ENCODE measurements at regions not wholly inside any gene's neighbourhood (a gene's known extent, or its start where the extent isn't known, plus 50 kb on each side); places are given as distances from the start of the nearest gene placed in this dataset.

DNA sequence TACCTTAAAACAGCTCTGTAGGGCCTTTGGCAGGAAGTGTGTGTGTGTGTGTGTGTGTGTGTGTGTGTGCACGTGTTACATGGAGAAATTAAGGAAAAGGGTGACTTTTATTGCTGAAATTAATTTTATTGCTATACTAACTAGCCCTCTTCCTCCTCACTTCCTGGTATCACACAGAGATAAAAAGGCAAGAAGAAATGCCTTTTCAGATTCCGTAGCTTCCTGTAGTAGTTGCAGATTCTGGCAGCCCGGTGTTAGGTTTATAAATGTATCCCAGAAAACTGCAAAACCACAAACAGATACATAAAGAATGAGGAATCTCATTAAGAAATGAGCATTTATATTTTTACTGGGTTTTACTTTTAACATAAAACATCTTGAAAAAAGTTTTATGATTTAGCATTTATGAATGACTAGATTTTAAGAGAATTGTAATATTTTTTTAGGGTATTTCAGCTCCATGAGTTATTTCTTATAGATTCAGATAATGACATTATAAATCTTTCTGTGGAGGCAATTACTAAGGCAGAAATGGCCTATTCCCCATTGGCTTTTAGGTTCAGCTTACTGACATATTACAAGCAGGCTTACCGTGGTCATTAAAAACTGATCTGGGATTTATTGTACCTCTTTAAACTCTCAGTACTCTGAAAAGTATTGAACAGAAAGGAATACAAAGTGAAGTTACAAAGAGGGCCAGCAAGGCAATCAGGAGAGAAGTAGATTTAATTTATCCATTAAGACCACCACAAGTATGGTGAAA is 249.1 kb upstream of the TSHZ2 start:
- DNase-seq: no peak

DNA sequence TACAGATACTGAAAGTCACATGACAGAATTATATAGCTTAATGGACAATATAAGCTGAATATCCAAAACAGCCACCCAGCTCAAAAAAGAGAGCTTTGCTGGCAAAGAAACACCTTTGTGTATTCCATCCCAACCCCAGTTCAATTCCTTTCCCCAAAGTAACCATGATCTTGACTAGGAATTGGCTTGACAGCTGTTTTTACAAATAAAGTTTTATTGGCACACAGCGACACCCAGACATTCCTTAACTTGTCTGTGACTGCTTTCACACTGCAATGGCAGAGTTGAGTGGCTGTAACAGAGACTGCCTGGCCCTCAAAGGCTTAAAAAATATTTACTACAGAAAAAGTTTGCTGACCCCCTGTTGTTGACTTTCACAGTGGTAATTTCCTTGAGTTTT is 264.0 kb upstream of the TSHZ2 start:
- no peak for DNase-seq

DNA sequence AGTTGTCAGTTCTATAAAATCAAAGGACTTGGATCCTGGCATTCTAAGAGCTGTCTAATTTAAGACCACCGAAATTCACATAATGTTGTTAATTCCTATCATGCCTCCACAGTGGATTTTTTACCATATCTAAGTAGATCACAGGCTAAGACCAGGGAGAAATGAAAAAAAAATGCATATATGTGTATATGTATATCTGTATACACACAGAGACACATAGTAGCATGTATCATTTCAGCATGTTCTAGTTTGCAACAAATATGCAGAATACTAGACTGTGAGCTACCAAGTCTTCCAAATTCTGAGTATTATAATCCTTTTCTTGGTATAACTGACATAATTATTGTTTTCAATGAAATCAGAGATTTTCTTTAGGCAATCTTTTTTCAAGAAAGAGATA is 267.6 kb upstream of the TSHZ2 start:
- no peak for DNase-seq

DNA sequence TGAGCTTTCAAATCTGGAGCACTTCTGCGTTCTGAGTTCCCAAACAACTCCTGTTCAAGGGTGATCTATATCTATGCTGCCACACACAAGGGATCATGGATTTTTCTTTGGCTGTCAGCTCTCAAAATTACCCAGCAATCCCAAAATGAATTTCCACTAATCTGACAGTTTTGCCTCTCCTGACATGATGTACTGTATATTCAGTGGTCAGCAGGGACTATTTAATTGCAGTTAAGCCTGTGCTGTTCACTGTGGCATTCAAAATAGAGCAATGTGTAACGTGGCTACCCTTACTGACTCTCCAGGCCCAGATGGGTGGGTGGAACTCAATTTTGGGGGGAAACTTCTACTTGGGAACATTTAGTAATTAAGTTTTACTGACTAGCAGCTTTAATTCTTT is 283.8 kb upstream of the TSHZ2 start:
- DNase-seq: no peak

DNA sequence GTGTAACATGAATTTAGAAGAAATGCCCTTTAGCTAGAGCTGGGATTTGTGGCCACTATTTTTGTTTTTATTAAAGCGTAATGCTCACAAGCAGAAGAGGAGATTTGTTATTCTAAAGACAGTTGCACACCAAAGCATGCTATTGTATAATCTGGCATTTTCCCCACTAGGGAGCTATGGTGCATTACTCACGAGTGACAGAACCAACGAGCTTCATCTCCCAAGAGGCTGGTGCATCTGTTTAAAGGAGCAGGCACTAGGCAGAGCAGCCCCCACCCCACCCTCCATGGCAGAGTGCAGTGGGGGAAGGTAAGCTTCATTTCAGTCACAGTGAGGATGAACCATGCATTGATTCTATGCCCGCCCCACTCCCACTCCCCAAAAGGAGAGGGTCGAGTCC is 287.3 kb upstream of the TSHZ2 start:
- no peak for DNase-seq

DNA sequence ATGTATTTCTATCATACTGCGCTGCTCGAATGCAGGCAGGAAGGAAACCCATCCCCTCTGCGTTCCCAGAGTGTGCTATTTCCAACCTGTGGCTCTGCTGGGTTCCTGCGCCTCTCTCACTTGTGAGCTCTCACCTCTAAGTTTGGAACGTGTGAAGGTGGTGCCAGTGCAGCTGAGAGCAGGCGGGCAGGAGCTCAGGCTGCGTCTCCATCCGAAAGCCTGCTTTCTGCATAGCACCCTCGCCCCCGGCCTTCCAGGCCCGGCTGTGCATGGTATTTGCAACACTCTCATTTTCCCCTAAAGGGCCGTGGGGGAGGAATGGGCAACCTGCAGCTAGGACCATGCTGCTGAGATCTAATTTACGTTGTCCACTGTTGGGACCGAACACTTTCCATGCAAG is 288.0 kb upstream of the TSHZ2 start:
- DNase-seq: no peak

DNA sequence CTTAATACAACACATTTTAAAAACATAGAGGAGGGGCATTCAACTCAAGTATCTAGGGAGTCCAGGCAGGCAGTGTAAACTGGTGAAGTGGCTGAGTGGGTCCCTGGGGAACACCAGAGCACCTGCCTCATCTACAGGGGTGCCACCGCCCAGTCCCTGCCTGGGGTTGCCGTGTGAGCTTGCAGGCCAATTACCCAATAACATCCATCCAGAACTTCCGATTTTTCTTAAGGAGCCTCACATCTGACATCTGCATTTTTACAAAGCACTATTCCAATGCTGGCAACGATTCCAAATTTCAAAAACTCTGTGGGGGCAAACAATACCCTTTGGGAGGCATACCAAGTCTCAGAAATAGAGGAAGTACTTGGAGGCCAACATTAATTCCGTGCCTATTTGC is 288.4 kb upstream of the TSHZ2 start:
- DNase-seq: no peak

DNA sequence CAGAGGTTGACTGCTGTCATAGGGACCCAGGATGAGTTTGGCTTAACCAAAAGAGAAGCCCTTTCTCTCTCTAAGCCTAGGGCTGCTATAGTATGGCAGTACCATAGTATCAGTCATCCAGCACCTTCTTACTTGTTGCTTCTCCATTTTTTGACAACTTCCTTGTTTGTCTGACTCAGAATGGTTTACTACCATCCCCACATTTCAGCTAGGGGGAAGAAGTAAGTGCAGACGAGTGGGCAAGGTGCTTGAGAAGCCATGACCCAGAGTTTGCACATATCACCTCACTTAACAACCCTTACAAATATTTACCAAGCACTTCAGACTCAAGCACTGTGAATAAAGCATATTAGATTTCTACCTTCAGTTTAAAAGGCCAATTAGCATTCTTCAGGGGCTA is 289.9 kb upstream of the TSHZ2 start:
- DNase-seq: no peak

DNA sequence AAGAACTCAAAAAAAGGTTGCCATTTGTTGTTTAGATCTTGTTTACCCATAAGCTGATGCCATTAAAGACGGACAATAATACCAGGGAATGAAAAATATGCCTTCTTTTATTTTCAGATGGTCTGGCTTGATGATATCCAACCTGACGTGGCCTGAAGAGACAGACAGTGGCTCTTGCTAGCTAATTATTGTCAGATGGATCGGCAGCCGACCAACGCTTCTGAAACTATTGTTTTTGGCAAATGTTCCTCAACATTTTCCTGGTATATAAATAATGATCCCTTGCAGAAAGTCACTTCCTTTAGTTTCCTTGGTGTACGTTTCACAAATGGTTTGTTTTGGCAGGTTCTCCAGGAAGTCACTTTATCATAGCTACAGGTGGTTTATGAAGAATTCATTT is 290.9 kb upstream of the TSHZ2 start:
- DNase-seq: no peak

DNA sequence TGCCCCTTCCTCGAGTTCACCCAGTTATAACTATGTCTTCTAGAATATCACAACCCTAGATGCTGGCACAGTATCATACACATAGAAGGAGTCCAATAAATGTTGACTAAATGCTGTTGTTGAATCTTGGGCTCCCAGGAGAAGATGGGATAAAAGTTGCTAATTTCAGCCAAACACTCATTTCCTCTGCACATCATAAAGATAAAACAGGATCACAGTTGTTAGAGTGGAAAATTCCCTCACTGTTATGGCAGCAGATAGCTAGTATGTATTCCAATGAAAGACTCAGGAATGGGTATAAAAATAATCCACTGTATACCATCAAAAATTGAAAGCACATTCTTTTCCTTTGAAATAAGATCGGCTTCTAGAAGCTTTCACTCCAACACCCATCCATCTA is 294.9 kb upstream of the TSHZ2 start:
- no peak for DNase-seq

DNA sequence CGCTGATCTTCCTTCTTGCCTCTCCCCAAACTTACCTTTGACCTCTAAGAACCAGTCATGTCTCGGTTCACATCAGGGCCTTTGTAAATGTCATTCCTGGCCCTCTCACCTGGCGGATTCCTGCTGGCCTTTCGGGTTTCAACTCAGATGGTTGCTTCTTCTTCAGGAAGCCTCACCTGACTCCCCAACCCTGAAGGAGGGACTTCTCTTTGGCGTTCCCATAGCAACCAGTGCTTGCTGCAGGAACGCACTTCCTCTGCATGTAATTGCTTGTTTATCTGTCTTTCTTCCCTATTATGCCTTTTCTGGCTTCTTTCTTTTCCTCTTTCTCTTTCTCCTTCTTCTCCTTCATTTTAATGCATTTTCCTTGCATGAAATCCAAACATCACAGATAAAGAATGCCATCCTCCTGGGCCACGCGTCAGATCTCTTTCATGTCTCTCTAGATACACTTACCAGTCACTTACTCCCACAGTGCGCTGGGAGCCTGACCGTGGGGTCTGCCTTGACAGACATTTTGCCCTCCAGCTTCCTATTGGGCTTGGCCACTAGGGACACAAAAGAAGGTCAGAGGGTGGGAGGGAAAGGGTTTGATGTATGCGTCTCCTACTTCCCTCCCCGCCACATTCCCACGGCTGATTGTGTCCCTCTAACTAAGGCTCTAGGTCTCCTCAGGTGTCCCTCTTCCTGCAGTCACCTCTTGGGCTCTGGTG is 295.7 kb upstream of the TSHZ2 start:
- no peak for DNase-seq

DNA sequence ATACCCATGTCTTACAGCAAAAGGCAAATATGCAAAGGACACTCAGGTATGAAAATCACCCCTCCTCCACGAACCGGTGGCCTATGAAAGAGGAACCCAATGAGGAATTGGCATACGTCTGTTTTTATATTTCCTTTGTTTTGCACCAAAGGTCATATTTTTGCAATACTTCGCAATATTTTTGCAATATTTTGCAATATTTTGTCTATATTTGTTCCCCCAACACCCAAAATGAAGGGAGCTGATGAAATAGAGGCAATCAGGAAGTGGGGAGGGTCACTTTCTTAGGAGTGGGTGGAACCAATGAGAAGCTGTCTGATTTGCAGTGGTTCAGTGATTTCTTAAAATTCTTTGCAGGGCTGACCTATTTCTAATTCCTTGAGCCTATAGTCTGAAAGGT is 296.8 kb upstream of the TSHZ2 start:
- DNase-seq: no peak

DNA sequence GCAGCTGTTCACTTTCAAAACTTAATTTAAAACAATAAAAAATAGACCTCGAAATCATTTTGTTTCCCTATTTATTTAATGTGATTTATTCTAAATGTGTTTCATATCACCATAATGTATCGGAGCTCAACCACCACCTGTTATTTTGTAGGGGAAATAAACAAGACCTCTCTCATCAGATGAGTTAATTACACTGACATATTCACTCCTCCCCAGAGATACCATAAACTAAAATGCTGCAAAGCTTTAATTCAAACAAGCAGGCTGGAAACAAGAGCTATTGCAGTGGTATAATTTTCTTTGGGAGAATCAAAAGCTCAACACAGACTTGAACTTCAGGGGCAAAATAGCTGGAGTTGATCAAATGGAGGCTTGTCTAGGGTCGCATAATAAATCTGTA is 303.5 kb upstream of the TSHZ2 start:
- DNase-seq: no peak

DNA sequence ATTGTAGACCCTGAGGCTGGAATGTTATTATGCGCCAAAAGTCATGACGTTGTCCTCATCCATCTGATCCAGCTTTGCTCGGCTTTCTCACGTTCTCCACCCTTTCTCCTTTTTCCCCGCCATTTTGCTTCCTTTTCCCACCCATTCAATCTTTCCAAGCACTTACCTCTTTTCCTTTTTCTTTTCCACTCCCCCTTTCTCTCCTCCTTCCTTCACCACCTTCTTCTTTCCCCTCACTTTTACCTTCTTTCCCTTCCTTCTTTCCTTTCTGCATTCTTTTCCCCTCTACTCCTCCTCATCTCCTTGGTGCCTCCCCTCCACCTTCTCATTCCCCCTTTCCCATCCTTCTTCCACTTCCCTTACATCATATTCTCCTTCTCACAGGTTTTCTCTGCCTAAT is 304.8 kb upstream of the TSHZ2 start:
- DNase-seq: no peak

DNA sequence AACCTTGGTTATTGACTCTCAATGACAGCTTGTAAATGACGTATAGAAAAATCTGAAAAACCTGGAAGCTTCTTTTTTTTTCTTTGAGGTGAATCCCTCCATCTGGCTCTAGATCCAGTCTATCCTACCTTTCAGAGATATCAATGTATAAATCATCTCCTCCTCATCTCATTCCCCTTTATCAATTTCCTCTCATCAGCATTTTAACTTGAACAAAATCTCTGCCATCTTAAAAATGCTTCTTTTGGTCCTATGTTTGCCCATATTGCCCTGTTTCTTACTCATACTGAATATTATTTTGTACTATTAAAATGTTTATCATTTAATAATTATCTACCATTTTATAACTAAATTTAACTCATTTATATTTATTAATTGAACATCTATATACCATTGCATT is 306.7 kb upstream of the TSHZ2 start:
- DNase-seq: no peak

DNA sequence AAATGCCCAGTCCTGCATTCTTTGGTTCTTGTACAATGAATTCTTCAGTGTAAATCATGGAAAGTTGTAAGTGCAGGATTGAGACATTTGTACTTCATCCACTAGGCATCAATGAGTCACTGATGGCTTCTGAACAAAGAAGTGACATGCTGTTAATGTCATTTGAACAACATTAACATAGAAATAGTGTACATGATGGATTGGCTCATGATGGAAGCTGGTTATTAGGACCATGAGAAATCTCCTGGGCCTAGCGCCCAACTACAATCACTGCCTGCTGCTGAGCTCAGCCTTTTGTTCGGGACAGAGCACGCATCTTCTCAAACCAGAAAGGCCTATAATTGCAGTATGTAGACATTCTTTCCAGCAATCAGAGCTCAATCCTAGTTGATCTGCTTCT is 316.8 kb upstream of the TSHZ2 start:
- DNase-seq: no peak

DNA sequence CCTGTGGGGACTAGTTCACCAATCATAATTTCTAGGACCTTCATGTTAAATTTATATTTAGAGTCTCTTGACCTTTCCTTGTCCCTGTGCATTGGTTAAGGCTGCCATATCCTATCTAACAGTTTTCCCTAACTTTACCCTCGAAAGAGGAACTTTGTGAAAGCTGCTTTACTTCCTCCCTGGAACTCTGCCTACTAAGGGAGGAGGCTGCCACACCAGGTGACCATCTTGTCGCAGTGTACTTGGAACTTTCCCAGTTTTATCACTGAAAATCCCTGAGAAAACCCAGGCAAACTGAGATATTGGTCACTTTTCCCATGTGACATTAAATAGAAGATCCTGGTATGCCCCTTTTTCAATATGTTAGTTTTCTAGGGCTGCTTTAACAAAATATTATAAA is 317.6 kb upstream of the TSHZ2 start:
- no peak for DNase-seq

DNA sequence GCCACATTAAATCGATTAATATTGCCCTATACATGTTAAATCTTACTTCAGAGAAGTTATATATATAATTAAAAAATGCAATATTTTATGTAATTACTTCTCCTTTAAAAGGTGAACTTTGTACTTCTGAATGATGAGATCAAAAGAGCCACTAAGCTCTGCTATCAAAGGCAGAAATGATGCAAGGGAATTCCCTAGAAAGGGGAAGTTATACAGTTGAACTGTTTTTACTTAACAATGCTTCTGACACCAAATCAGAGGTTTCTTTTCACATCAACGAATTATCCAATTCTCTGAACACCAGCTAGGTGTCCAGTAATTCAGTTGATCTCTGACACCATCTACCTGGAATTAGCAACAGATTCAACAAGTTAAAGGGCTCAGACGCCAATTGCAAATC is 319.9 kb upstream of the TSHZ2 start:
- no peak for DNase-seq

DNA sequence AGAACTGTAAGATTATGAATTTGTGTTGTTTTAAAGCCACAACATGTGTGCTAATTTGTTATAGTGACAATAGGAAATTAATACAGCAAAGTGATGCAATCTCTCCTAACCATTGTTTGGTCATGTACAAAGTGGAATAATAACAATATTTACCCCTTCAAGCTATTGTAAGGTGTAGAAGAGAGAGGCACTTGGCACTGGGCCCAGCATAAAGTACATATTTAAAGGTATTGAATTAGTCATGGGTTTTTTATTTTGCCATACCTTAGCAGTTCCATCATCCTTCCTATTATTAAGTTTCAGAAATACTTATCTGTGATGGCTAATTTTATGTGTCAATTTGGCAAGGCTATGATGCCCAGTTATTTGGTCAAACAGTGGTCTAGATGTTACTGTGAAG is 322.4 kb upstream of the TSHZ2 start:
- no peak for DNase-seq

DNA sequence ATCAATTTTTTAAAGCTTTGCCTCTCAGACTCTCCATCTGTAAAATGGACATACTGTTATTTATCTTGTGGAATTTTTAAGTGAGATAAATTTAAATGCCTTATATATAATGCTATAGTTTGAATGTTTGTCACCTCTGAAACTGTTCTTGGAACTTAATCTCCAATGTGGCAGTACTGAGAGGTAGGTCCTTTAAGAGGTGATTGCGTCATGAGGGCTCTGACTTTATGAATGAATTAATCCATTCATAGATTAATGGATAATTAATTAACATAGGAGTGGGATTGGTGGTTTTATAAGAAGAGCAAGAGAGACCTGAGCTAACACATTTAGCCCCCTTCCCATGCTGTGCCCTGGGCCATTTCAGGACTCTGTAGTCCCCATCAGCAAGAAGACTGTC is 326.3 kb upstream of the TSHZ2 start:
- DNase-seq: no peak

DNA sequence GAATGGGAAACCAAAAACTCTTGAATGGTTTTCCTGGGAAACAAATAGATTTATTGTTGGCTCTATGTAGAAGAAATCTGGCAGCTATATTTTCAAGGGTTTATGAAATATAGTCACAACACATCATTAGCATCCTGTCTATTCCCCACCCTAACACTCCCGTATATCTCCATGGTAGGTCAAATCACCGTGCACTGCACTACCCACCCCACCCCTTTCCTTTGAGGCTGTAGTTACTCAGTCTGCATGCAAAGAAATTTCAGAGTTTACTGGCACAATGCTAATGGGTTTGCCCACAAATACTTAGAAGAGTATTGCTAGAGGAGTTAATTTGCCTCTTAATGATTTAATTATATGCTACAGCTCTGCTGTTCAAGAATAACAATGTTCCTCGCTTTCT is 329.1 kb upstream of the TSHZ2 start:
- DNase-seq: no peak

DNA sequence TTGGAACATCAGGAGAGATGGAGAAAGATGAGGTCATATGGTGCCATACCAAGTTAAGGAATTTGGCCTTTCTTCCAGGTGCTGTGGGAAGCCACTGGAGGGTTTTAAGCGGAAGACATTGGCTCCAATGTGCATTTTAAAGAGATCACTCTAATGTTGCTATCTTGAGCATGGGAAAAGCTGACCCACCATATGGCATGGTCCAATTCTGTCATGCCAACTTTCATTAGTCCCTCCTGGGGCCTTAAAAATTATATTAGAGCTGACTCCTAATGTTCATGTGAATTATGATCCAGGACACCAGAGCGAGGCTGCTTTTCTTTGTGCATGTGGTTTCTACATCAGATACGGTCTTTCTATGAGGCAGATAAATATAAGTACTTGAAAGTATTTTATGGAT is 335.0 kb upstream of the TSHZ2 start:
- DNase-seq: no peak

DNA sequence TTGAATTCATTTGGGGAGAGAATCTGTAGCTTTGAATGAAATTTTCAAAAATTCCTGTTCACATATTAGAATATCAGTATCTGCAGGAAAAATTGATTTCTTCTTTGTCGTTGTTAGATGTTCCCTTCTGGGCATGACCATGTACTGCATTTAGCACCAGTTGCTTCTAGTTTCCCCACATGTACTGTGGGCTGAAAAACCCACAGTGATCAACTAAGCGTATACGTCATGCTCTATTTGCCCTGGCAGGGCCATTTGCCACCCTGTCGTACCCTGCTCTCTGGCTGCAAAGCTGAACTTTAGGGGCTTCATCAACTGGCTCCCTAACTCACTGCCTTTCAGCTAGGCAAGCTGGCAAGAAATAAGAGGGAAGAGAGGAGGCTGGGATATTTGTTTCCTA is 340.7 kb upstream of the TSHZ2 start:
- DNase-seq: no peak

DNA sequence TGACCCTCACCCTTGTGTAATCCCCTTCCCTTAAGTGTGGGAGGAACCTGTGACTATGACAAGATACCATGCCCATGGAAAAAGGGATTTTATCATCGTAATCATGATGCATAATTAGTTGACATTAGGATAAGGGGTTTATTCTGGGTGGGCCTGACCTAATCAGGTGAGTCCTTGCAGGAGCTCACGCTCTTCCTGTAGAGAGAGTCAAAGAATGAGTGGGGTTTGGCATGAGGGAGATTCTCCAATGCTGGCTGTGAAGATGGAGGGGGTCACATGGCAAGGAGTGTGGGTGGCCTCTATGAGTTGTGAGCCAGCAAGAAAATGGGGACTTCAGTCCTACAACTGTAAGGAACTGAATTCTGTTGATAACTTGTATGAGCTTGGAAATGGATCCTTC is 342.0 kb upstream of the TSHZ2 start:
- no peak for DNase-seq

DNA sequence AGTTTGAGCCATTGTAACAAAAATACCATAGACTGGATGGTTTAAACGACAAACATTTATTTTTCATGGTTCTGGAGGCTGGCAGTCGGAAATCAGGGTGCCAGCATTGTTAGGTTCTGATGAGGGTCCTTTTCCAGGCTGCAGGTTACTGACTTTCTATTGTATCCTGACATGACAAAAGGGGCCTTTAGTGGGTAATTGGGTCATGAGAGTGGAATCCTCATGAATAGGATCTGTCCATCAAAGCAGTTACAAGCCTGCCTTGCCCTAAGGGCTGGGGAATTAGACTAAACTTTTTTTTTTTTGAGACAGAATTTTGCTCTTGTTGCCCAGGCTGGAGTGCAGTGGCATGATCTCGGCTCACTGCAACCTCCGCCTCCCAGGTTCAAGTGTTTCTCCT is 347.9 kb upstream of the TSHZ2 start:
- no peak for DNase-seq

All from AML-193 (cell line).